PC-3 (cell line): ENCODE measurements at regions not wholly inside any gene's neighbourhood (a gene's known extent, or its start where the extent isn't known, plus 50 kb on each side); places are given as distances from the start of the nearest gene placed in this dataset.

Experiments used
- ATAC-seq: fragments of 200-7000 bp; cut with Tn5 transposase; 2 replicates; pipeline ENCODE4 v1.9.1; 2020; ENCODE audit warnings: mild to moderate bottlenecking, moderate library complexity
- BruUV-seq: library from RNA; stranded (reverse); fragments of 400-500 nt; replicated peaks from 2 replicates; lab custom pipeline; 2021; lab: Mats Ljungman, UMichigan
- CTCF ChIA-PET: fragments of 300-600 bp; sonication (Branson Sonifier 250); formaldehyde crosslinking; loops from one replicate; lab custom pipeline; 2022; ENCODE audit warnings: antibody characterized with exemption; lab: Charles Lee
- POLR2A ChIA-PET: fragments of 300-600 bp; sonication (Branson Sonifier 250); formaldehyde crosslinking; loops from one replicate; lab custom pipeline; 2022; ENCODE audit warnings: antibody characterized with exemption; ENCODE audit not compliant: unreplicated experiment; lab: Charles Lee
- DNase-seq: peaks from one replicate; pipeline ENCODE4 v3.0.0-alpha.2; 2015
- H2AFZ ChIP-seq: fragments of 300-600 bp; sonication (generic); 2 replicates; pipeline ENCODE4 v1.6.0; 2016; ENCODE audit warnings: antibody characterized with exemption, low read length
- H3F3A ChIP-seq: fragments of 300-600 bp; sonication (generic); one replicate; pipeline ENCODE4 v1.6.0; 2017; ENCODE audit warnings: antibody characterized with exemption, low read length, control low read depth, mild to moderate bottlenecking; ENCODE audit not compliant: unreplicated experiment
- H3K27ac ChIP-seq: fragments of 300-600 bp; sonication (generic); 2 replicates; pipeline ENCODE4 v1.5.1; 2016; ENCODE audit warnings: mild to moderate bottlenecking, low read length
- H3K27me3 ChIP-seq: fragments of 300-600 bp; sonication (generic); 2 replicates; pipeline ENCODE4 v1.6.1; 2016; ENCODE audit warnings: low read length, mixed read lengths
- H3K36me3 ChIP-seq: fragments of 300-600 bp; sonication (generic); 2 replicates; pipeline ENCODE4 v1.6.1; 2016; ENCODE audit warnings: low read depth, mixed run types, low read length, mixed read lengths
- H3K4me1 ChIP-seq: fragments of 300-600 bp; sonication (generic); 2 replicates; pipeline ENCODE4 v1.5.1; 2016; ENCODE audit warnings: low read length; ENCODE audit not compliant: insufficient read depth
- H3K4me2 ChIP-seq: fragments of 300-600 bp; sonication (generic); 2 replicates; pipeline ENCODE4 v1.6.0; 2016; ENCODE audit warnings: low read length
- H3K4me3 ChIP-seq: fragments of 300-600 bp; sonication (generic); 2 replicates; pipeline ENCODE4 v1.5.1; 2016; ENCODE audit warnings: mild to moderate bottlenecking, low read length, mixed read lengths
- H3K79me2 ChIP-seq: fragments of 300-600 bp; sonication (generic); 2 replicates; pipeline ENCODE4 v1.6.1; 2017; ENCODE audit warnings: low read length, mixed read lengths
- H3K9ac ChIP-seq: fragments of 300-600 bp; sonication (generic); 2 replicates; pipeline ENCODE4 v1.6.0; 2016; ENCODE audit warnings: mild to moderate bottlenecking, low read length
- H3K9me2 ChIP-seq: fragments of 300-600 bp; sonication (generic); replicated peaks from 2 replicates; pipeline ENCODE4 v1.6.1; 2016; ENCODE audit warnings: mixed run types, low read length, mixed read lengths
- H3K9me3 ChIP-seq: fragments of 300-600 bp; sonication (generic); 2 replicates; pipeline ENCODE4 v1.6.1; 2016; ENCODE audit warnings: low read length, mixed read lengths
- H4K20me1 ChIP-seq: fragments of 300-600 bp; sonication (generic); 2 replicates; pipeline ENCODE4 v1.6.1; 2016; ENCODE audit warnings: low read length, mixed read lengths
- EZH2 ChIP-seq: fragments of 300-600 bp; sonication (generic); IDR thresholded peaks from one replicate; pipeline ENCODE4 v1.6.1; 2017; ENCODE audit warnings: antibody characterized with exemption, mild to moderate bottlenecking, low read length; ENCODE audit not compliant: unreplicated experiment
- EZH2phosphoT487 ChIP-seq: fragments of 300-600 bp; sonication (generic); IDR thresholded peaks from 2 replicates; pipeline ENCODE4 v1.6.1; 2018; ENCODE audit warnings: mild to moderate bottlenecking, antibody characterized with exemption, low read length, borderline replicate concordance
- intact Hi-C: fragments of 100-400 bp; cut with micrococcal nuclease; formaldehyde crosslinking; loops from 2 replicates; pipeline ENCODE4 v1.9.0; 2023
- TF ChIP-seq, protein P1 (sequence below): fragments of 300-600 bp; sonication (generic); conservative IDR thresholded peaks from 2 replicates; pipeline ENCODE4 v1.5.1; 2017; ENCODE audit warnings: antibody characterized with exemption, low read depth, mild to moderate bottlenecking, low read length

DNA sequence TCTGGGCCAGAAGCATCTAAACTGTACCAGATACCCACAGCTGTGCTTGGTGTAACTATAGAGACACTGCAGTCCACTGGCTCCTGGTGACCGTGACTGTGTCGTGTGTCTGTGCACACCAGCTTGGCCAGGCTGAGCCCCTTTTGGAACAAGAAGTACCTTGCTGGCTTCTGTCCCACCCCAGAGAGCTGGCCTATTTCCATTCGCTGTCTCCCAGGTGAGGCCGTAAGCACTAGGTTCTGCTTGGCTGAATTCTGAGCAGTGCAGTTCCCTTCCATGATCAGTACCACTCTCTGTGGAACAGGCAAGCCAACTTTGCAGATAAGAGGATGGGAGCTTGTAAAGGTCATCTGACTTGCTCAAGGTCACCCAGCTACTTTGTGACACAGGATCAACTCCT is 119.9 kb upstream of the DNAH14 start:
- H4K20me1 ChIP-seq, result no peaks in the 10 kb centered on the region
- no peak for ATAC-seq
- H3F3A ChIP-seq, result no peaks in the 10 kb centered on the region
- no peak overlapping the region for H3K4me3 ChIP-seq
- H3K36me3 ChIP-seq, result no peaks in the 10 kb centered on the region
- H3K4me1 ChIP-seq, result no peaks in the 10 kb centered on the region
- no peaks in the 10 kb centered on the region for H3K9me2 ChIP-seq
- no peak for DNase-seq
- no peak overlapping the region for H2AFZ ChIP-seq
- 0 out of 2 replicates have a peak, but pooled peaks cover 3% of the 10 kb centered on the region for H3K9me3 ChIP-seq
- H3K79me2 ChIP-seq, result no peaks in the 10 kb centered on the region
- H3K27ac ChIP-seq, result no peak overlapping the region
- H3K4me2 ChIP-seq, result no peak overlapping the region
- intact Hi-C loops, result no loop called here
- ChIA-PET CTCF (no interaction called here), POLR2A (no interaction called here)
- no peaks in the 10 kb centered on the region for H3K27me3 ChIP-seq
- no peak overlapping the region for H3K9ac ChIP-seq
- TF ChIP-seq, protein P1, sequence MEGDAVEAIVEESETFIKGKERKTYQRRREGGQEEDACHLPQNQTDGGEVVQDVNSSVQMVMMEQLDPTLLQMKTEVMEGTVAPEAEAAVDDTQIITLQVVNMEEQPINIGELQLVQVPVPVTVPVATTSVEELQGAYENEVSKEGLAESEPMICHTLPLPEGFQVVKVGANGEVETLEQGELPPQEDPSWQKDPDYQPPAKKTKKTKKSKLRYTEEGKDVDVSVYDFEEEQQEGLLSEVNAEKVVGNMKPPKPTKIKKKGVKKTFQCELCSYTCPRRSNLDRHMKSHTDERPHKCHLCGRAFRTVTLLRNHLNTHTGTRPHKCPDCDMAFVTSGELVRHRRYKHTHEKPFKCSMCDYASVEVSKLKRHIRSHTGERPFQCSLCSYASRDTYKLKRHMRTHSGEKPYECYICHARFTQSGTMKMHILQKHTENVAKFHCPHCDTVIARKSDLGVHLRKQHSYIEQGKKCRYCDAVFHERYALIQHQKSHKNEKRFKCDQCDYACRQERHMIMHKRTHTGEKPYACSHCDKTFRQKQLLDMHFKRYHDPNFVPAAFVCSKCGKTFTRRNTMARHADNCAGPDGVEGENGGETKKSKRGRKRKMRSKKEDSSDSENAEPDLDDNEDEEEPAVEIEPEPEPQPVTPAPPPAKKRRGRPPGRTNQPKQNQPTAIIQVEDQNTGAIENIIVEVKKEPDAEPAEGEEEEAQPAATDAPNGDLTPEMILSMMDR, result no peak
- TF ChIP-seq EZH2phosphoT487 (no peak), EZH2 (no peak)
- BruUV-seq, result no TSS peak

DNA sequence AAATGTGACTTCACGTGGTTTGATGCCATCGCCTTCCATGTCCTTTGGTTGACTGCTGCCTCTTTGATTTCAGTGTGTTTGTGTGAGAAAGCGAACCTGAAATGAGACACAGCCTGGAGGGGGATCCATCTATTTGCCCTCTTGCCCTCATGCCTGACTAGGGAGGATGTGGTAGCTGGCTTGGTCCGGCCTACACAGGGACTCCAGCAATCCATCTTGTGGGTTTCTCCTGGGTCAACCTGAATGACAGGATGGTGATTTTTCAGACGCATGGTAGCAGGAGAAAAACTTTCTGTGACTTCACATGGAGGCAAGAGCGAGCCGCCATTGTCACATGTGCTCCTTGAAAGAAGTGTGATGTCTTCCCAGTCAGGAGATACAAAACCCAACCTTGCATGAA is 117.9 kb upstream of the DNAH14 start:
- Histone ChIP-seq H3K36me3 (no peaks in the 10 kb centered on the region), H3K4me3 (no peak overlapping the region), H3K9me2 (no peaks in the 10 kb centered on the region), H3K79me2 (no peaks in the 10 kb centered on the region), H3K27ac (no peak overlapping the region), H3K4me1 (no peaks in the 10 kb centered on the region), H2AFZ (no peak overlapping the region), H3K4me2 (no peak overlapping the region), H3K27me3 (no peaks in the 10 kb centered on the region), H3F3A (no peaks in the 10 kb centered on the region), H3K9me3 (0 out of 2 replicates have a peak, but pooled peaks cover 3% of the 10 kb centered on the region), H3K9ac (no peak overlapping the region), H4K20me1 (no peaks in the 10 kb centered on the region)
- intact Hi-C loops, result no loop called here
- TF ChIP-seq EZH2phosphoT487 (no peak), EZH2 (no peak)
- TF ChIP-seq, protein P1, result no peak
- CTCF ChIA-PET, result no interaction called here
- DNase-seq (no peak), ATAC-seq (no peak)
- POLR2A ChIA-PET, result no interaction called here
- no TSS peak for BruUV-seq

- Histone ChIP-seq H4K20me1 (no peaks in the 10 kb centered on the region), H3K79me2 (no peaks in the 10 kb centered on the region), H3K9me3 (no peaks in the 10 kb centered on the region), H3K4me1 (no peaks in the 10 kb centered on the region), H3K36me3 (no peaks in the 10 kb centered on the region), H3K9me2 (no peaks in the 10 kb centered on the region), H3F3A (no peaks in the 10 kb centered on the region), H3K27me3 (peaks cover 6% of the 10 kb centered on the region; the same call in 1 of the 2 replicates), H3K4me2 (no peak overlapping the region), H3K4me3 (no peak overlapping the region), H2AFZ (no peak overlapping the region), H3K27ac (no peak overlapping the region), H3K9ac (no peak overlapping the region)
- POLR2A ChIA-PET, result no interaction called here
- ATAC-seq (no peak), DNase-seq (no peak)
- no TSS peak for BruUV-seq
- TF ChIP-seq EZH2, result no peak
- TF ChIP-seq, protein P1, result no peak
- TF ChIP-seq EZH2phosphoT487, result no peak
- intact Hi-C loops, result no loop called here
- CTCF ChIA-PET, result no interaction called here
These were observed 113.8 kb upstream of the DNAH14 start for GRCh38 chr1:224815647-224816046.
